Progenitor cell of endocrine pancreas (in vitro differentiated cells): ENCODE measurements at regions not wholly inside any gene's neighbourhood (a gene's known extent, or its start where the extent isn't known, plus 50 kb on each side); places are given as distances from the start of the nearest gene placed in this dataset.
"Not testable (repeated sequence)": the region's sequence is repeated elsewhere in the genome, so short reads cannot be mapped to it uniquely, and the experiment has no call there.

Experiments
- DNase-seq: peaks from one replicate; pipeline ENCODE4 v3.0.0; 2021; ENCODE audit warnings: low spot score; ENCODE audit not compliant: unreplicated experiment
- H3K27ac Mint-ChIP-seq: 2 replicates; pipeline ENCODE4 v1.8.0; 2021; ENCODE audit warnings: mild to moderate bottlenecking, moderate library complexity, mixed read lengths
- H3K27me3 Mint-ChIP-seq: 2 replicates; pipeline ENCODE4 v1.8.0; 2021; ENCODE audit warnings: mixed read lengths
- H3K36me3 Mint-ChIP-seq: 2 replicates; pipeline ENCODE4 v1.8.0; 2022; ENCODE audit warnings: mixed read lengths; ENCODE audit not compliant: insufficient read depth
- H3K4me1 Mint-ChIP-seq: 2 replicates; pipeline ENCODE4 v1.8.0; 2021; ENCODE audit warnings: low read depth, mixed read lengths
- H3K4me3 Mint-ChIP-seq: 2 replicates; pipeline ENCODE4 v1.8.0; 2021; ENCODE audit warnings: low read depth, mild to moderate bottlenecking, moderate library complexity, mixed read lengths
- H3K9me3 Mint-ChIP-seq: 2 replicates; pipeline ENCODE4 v1.8.0; 2021; ENCODE audit warnings: low read depth, mixed read lengths
- CTCF ChIP-seq: fragments of 200-600 bp; sonication (generic); IDR thresholded peaks from one replicate; pipeline ENCODE4 v1.5.0; 2021; ENCODE audit warnings: antibody characterized with exemption, mild to moderate bottlenecking; ENCODE audit not compliant: unreplicated experiment

- Mint-ChIP-seq H3K27me3 (peaks cover 4% of the 10 kb centered on the region), H3K4me1 (no peaks in the 10 kb centered on the region), H3K9me3 (peaks cover 12% of the 10 kb centered on the region), H3K4me3 (no peak overlapping the region), H3K27ac (no peak overlapping the region), H3K36me3 (no peaks in the 10 kb centered on the region)
- TF ChIP-seq CTCF = no peak
- DNase-seq = no peak
Measured at GRCh38 chr6:166851426-166851825, 104.9 kb downstream of the RNASET2 start.

GRCh38 chr6:166850677-166851076 lies 105.7 kb downstream of the RNASET2 start:
- H3K27me3 Mint-ChIP-seq = peaks cover 4% of the 10 kb centered on the region
- H3K4me1 Mint-ChIP-seq = no peaks in the 10 kb centered on the region
- no peak for DNase-seq
- H3K27ac Mint-ChIP-seq = no peak overlapping the region
- H3K36me3 Mint-ChIP-seq = no peaks in the 10 kb centered on the region
- H3K9me3 Mint-ChIP-seq = peaks cover 12% of the 10 kb centered on the region
- H3K4me3 Mint-ChIP-seq = no peak overlapping the region
- TF ChIP-seq CTCF = no peak

- Mint-ChIP-seq H3K36me3 (no peaks in the 10 kb centered on the region), H3K4me3 (no peak overlapping the region), H3K27me3 (no peaks in the 10 kb centered on the region), H3K4me1 (no peaks in the 10 kb centered on the region), H3K9me3 (peaks cover 12% of the 10 kb centered on the region), H3K27ac (no peak overlapping the region)
- no peak for DNase-seq
- TF ChIP-seq CTCF = no peak
Measured at GRCh38 chr6:166849749-166850183, 106.6 kb downstream of the RNASET2 start.

GRCh38 chr6:166848979-166849748 lies 107.2 kb downstream of the RNASET2 start:
- H3K27ac Mint-ChIP-seq = no peak overlapping the region
- no peaks in the 10 kb centered on the region for H3K36me3 Mint-ChIP-seq
- no peak for DNase-seq
- no peak overlapping the region for H3K4me3 Mint-ChIP-seq
- peaks cover 12% of the 10 kb centered on the region for H3K9me3 Mint-ChIP-seq
- no peaks in the 10 kb centered on the region for H3K4me1 Mint-ChIP-seq
- H3K27me3 Mint-ChIP-seq = no peaks in the 10 kb centered on the region
- TF ChIP-seq CTCF = no peak

GRCh38 chr6:166846446-166847142 lies 109.8 kb downstream of the RNASET2 start:
- not testable (repeated sequence) for H3K4me3 Mint-ChIP-seq, H3K27me3 Mint-ChIP-seq, DNase-seq, H3K36me3 Mint-ChIP-seq, H3K27ac Mint-ChIP-seq, H3K4me1 Mint-ChIP-seq
- H3K9me3 Mint-ChIP-seq = peaks cover 12% of the 10 kb centered on the region
